GM18873 (cell line): ENCODE measurements at regions not wholly inside any gene's neighbourhood (a gene's known extent, or its start where the extent isn't known, plus 50 kb on each side); places are given as distances from the start of the nearest gene placed in this dataset.

Source experiments
- ATAC-seq: cut with Tn5 transposase; IDR thresholded peaks from one replicate; pipeline ENCODE4 v1.9.1; 2021; ENCODE audit warnings: mild to moderate bottlenecking, moderate library complexity, moderate number of reproducible peaks; ENCODE audit not compliant: unreplicated experiment, low FRiP score

GRCh38 chr2:6475155-6475940 lies 390.4 kb downstream of the CMPK2 start:
- no peak for ATAC-seq

- no peak for ATAC-seq
These were observed 385.2 kb downstream of the CMPK2 start for GRCh38 chr2:6480514-6480913.

- no peak for ATAC-seq
These were observed 383.5 kb downstream of the CMPK2 start for GRCh38 chr2:6482256-6482655.

- no peak for ATAC-seq
These were observed 377.9 kb downstream of the CMPK2 start for GRCh38 chr2:6487765-6488164.

- no peak for ATAC-seq
These were observed 373.1 kb downstream of the CMPK2 start for GRCh38 chr2:6492573-6492972.

GRCh38 chr2:6493266-6493665 lies 372.4 kb downstream of the CMPK2 start:
- no peak for ATAC-seq

GRCh38 chr2:6493669-6494068 lies 372.0 kb downstream of the CMPK2 start:
- no peak for ATAC-seq

GRCh38 chr2:6495466-6495865 lies 370.2 kb downstream of the CMPK2 start:
- no peak for ATAC-seq

- no peak for ATAC-seq
These were observed 369.3 kb downstream of the CMPK2 start for GRCh38 chr2:6496376-6496775.

- ATAC-seq = no peak
These were observed 368.7 kb downstream of the CMPK2 start for GRCh38 chr2:6497048-6497447.

- ATAC-seq = no peak
These were observed 366.9 kb downstream of the CMPK2 start for GRCh38 chr2:6498841-6499240.

- ATAC-seq = no peak
These were observed 366.0 kb downstream of the CMPK2 start for GRCh38 chr2:6499691-6500090.

GRCh38 chr2:6506361-6506794 lies 359.3 kb downstream of the CMPK2 start:
- no peak for ATAC-seq

GRCh38 chr2:6506859-6507258 lies 358.8 kb downstream of the CMPK2 start:
- no peak for ATAC-seq

GRCh38 chr2:6510532-6510931 lies 355.2 kb downstream of the CMPK2 start:
- no peak for ATAC-seq

- ATAC-seq = no peak
These were observed 353.1 kb downstream of the CMPK2 start for GRCh38 chr2:6512589-6512988.

GRCh38 chr2:6516674-6517073 lies 349.0 kb downstream of the CMPK2 start:
- ATAC-seq = no peak

- ATAC-seq = no peak
These were observed 347.3 kb downstream of the CMPK2 start for GRCh38 chr2:6518361-6518760.

GRCh38 chr2:6523476-6523875 lies 342.2 kb downstream of the CMPK2 start:
- ATAC-seq = no peak

- no peak for ATAC-seq
These were observed 340.8 kb downstream of the CMPK2 start for GRCh38 chr2:6524691-6525474.

GRCh38 chr2:6525475-6525964 lies 340.2 kb downstream of the CMPK2 start:
- ATAC-seq = no peak
